HG02981 (cell line): ENCODE measurements at regions not wholly inside any gene's neighbourhood (a gene's known extent, or its start where the extent isn't known, plus 50 kb on each side); places are given as distances from the start of the nearest gene placed in this dataset.
"Not testable (repeated sequence)": the region's sequence is repeated elsewhere in the genome, so short reads cannot be mapped to it uniquely, and the experiment has no call there.

Source experiments
- ATAC-seq: cut with Tn5 transposase; IDR thresholded peaks from one replicate; pipeline ENCODE4 v1.9.1; 2021; ENCODE audit warnings: mild to moderate bottlenecking, moderate library complexity; ENCODE audit not compliant: unreplicated experiment

GRCh38 chr4:148598418-148599207, 156.4 kb upstream of the NR3C2 start:
- not testable (repeated sequence) for ATAC-seq

- no peak for ATAC-seq
Measured at GRCh38 chr4:148589182-148589581, 147.0 kb upstream of the NR3C2 start.

- ATAC-seq, result no peak
Measured at GRCh38 chr4:148575577-148575976, 133.4 kb upstream of the NR3C2 start.

GRCh38 chr4:148574911-148575310, 132.7 kb upstream of the NR3C2 start:
- ATAC-seq, result no peak

GRCh38 chr4:148574502-148574901, 132.3 kb upstream of the NR3C2 start:
- ATAC-seq, result no peak

DNA sequence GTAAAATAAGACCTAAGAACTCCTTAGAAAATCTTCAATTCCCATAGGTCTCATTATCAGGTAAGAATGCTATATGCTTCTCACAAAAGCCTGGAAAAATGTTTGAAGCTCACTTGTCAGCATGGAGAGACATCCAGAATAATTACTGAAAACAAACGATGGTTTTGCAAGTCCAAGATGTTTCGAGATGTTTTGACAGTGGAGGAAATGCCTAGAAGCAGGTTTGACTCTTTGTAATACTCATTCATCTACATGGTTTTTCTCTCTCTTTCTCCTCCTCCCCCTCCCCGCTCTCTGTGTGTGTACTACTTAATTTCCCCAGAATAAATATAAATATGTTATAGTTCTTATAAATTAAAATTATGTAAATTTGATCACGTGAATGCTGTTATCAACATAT, 131.9 kb upstream of the NR3C2 start:
- ATAC-seq, result no peak

GRCh38 chr4:148573296-148573695, 131.1 kb upstream of the NR3C2 start:
- no peak for ATAC-seq

DNA sequence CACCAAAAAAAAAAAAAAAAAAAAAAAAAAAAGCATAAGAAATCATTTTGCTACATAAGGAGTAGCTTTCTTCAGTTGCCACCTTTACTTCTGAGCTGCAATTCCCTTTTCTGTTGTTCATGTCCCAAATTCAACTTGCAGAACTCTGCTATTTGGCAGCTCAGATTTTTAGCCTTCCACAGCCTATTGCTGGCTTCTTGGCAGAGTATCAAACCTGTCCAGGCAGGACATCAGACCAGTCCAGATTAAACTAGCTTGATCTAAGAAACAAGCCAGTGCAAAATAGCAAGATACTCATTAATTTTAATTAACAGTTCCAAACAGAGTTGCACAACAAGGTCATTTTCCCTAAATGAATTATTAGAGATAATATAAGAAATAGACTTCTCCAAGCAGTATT, 123.6 kb upstream of the NR3C2 start:
- no peak for ATAC-seq

DNA sequence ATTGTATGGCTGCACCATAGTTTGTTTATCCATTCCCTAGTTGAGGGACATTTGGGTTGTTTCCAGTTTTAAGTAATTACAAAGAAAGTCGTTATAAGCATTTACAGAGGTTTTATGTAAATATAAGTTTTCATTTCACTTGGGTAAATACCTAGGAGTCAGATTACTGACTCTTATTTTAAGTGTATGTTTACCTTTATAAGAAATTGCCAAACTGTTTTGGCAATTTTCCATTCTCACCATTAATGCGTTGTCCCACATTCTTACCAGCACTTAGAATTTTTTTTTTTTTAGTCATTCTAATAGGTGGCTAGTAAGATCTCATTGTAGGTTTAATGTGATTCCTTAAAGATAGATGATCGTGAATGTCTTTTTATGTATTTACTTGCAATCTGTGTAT, 121.5 kb upstream of the NR3C2 start:
- no peak for ATAC-seq

DNA sequence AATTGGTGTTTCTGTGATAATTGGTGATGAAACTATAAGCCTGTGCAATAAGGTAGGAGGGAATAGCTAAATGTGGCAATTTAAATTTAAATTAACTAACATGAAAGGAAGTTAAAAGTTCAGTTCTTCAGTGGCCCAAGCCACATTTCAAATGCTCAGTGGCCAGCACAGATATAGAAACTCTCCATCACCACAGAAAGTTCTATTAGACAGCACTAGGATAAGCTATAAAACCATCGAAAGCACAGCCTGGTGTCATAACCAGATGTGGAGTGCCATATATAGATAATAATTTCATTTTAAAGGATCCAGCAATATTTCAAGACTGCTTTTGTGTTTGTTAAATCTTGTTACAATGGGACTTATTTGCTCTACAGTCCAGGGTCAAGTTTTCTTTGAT, 119.3 kb upstream of the NR3C2 start:
- no peak for ATAC-seq

- no peak for ATAC-seq
Measured at GRCh38 chr4:148557793-148558192, 115.6 kb upstream of the NR3C2 start.

DNA sequence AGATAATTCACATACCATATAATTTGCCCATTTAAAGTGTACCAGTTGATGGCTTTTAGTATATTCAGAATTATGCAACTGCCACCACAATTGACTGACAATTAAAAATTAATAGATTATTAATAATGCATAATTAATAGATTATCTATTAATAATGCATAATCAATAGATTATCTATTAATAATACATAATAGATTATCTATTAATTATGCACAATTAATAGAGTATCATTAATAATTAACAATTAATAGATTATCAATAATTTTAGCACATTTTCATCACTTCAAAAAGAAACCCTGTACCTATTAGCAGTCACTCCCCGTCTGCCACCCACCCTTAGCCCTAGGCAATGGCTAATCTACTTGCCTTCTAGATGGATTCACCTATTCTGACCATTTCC, 108.6 kb upstream of the NR3C2 start:
- no peak for ATAC-seq

DNA sequence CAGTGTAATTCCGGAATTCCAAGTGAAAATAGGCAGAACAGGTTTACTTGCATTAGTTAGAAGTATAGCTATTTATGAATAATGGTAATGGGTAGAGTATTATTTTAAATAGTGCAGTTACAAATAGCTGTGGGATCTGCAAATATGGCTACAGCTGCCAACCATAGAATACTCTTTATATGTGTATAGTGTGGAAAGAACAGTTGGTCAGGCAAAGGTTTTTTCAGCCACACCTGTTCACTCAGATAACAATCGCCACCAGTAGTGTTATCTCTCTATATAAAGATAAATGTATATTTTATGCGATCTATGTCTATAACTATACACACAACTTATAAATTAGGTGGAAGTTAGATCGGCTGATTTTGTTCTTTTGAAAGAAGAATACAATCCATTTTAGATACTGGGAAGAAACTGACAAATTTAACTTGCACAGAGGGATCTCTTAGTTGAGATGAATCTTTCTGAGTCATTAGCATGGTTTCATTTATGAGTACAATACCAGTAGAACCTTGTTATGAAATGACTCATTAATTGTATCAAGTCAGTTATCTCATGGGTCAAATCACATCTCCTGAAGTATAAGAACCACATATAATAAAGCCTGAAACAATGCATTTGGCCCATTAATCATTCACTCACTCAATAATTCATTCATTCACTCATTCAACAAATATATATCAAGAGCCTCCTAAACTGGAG, 100.9 kb upstream of the NR3C2 start:
- no peak for ATAC-seq

- ATAC-seq, result no peak
Measured at GRCh38 chr4:148540622-148541326, 98.6 kb upstream of the NR3C2 start.

DNA sequence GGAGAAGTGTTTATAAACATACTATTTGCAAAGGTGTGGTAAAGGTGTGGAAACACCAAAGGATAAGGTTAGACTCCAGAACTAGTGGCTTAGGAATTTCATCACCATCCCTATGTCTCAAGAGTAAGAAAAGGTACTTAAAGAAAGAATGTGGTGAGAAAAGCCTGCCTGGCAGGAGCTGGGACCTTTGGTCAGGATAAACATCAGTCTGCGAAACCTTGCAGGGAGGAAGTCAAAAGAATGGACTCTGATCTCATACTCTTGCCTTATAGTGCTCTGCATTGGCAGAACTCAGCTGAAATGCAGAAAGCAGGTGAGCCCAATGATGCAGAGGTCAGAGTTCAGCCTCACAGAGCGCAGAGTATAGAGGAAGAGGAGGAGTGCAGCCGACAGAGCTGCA, 97.2 kb upstream of the NR3C2 start:
- ATAC-seq, result no peak

DNA sequence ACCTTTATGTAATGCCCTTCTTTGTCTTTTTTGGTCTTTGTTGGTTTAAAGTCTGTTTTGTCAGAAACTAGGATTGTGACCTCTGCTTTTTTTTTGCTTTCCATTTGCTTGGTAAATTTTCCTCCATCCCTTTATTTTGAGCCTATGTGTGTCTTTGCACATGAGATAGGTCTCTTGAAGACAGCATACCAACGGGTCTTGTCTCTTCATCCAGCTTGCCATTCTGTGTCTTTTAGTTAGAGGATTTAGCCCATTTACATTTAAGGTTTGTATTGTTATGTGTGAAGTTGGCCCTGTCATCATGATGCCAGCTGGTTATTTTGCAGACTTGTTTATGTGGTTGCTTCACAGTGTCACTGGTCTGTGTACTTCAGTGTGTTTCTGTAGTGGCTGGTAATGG, 91.6 kb upstream of the NR3C2 start:
- ATAC-seq, result not testable (repeated sequence)

DNA sequence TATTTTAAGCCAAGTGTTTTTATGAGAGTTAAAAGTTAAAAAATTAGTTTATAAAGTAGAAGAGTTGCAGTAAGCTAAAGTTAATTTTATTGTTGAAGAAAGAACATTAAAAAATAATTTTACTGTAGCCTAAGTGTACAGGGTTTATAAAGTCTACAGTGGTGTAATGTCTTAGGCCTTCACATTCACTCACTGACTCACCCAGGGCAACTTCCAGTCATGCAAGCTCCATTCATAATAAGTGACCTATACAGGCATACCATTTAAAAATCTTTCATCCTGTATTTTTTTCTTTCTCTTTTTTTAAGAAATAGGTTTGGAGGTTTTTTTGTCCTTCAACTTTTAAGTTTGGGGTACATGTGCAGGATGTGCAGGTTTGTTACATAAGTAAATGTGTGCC, 87.9 kb upstream of the NR3C2 start:
- ATAC-seq, result no peak

- no peak for ATAC-seq
Measured at GRCh38 chr4:148527571-148527970, 85.4 kb upstream of the NR3C2 start.

DNA sequence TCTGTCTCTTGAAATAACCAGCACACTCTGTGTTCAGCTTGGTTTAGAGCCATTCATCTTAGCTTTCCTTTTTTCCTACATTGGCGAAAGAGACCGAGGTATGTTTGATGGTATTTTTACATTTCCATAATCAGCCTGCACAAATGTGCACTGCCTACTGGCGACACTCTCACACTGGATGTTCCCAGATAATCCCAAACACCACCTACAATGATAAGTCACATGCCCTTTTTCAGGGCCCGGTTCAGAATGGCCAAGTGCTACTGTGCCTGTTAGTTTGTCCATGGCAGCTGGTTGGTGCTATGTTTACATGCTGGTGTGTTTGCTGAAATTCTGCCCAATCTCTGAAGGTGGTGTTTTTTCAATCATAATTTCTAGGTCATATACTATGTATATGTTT, 80.8 kb upstream of the NR3C2 start:
- no peak for ATAC-seq

DNA sequence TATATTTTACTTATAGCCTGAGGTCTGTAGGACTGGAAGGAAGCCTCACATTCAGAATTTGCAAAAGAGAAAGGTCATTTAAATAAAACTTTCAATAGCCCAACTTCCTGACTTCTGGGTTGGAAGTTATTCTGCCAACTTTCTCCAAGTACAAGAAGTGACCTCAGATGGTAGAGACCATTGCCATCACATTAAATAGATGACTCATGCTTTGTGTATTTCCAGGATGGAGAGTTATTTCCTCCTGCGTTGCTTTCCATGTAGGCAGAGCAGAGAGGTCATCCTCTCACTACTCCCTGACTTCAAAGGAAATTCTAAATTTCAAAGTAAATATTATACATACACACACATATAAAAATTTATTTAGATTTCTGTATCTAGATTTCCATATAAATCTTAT, 73.0 kb upstream of the NR3C2 start:
- no peak for ATAC-seq

DNA sequence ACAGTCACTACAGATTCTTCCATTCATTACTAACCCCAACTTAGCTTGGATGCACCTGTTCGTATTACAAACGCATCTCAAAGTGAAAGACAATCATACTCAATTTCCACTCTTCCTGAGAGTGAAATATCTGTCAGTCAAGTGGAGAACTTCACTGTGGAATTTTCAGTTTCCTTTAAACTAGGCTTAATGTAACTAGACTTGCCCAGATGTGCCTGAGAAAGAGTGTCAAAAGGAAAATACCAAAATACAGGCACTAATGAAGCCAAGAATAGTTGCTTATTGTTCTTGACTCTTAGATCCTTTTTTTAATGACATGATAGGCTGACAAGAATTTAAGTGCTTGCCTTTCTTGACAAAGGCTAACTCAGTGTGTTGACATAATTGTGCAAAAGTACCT, 72.4 kb upstream of the NR3C2 start:
- no peak for ATAC-seq

DNA sequence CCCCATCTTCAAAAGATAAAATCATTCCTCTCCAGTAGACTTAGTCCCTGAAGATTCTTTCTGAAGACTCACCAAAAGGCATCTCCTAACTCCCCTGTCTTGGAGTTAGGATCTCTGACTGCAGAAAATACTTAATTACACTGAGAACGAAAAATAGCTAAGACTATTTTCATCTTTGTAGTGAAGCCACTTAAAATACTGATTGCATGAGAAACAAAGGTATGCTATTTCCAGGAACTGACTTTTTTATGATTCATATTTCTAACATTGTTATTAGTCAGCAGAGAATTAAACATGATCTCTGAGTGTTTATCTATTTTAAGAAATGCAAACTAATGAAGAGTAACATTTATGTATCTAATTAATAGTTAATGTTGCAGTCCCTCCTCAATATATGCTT, 71.8 kb upstream of the NR3C2 start:
- no peak for ATAC-seq
